CD14-positive monocyte (primary cell): ENCODE measurements at regions not wholly inside any gene's neighbourhood (a gene's known extent, or its start where the extent isn't known, plus 50 kb on each side); places are given as distances from the start of the nearest gene placed in this dataset.

Experiments
- DNase-seq, 3 donors: peaks; one replicate each; pipeline ENCODE4 v3.0.0-alpha.2; 2011 to 2022
- H2AFZ ChIP-seq: 2 replicates; pipeline ENCODE4 v1.6.0; 2012; ENCODE audit warnings: mild to moderate bottlenecking, low read depth, low read length, inconsistent platforms; ENCODE audit not compliant: insufficient read depth, poor library complexity, severe bottlenecking
- H3K27ac ChIP-seq, 2 donors: 1 replicate in 1 of 2; 2 replicates in 1 of 2; pipeline ENCODE4 v1.5.1; 2012 to 2013; ENCODE audit warnings: low read length in 2 of 2, control low read depth in 1 of 2, inconsistent platforms in 1 of 2, low read depth in 1 of 2, mild to moderate bottlenecking in 1 of 2
- H3K27me3 ChIP-seq, 2 donors: one replicate each; pipeline versions ENCODE4 v1.6.0 to v1.6.1; 2011 to 2013; ENCODE audit warnings: low read length in 2 of 2; ENCODE audit not compliant: control insufficient read depth in 2 of 2, insufficient read depth in 2 of 2
- H3K36me3 ChIP-seq, 2 donors: replicated peaks in 1 of 2; 1 replicate in 1 of 2; 2 replicates in 1 of 2; pipeline versions ENCODE4 v1.5.1 to v1.6.1; 2012 to 2013; ENCODE audit warnings: low read length in 2 of 2, control low read depth in 1 of 2, inconsistent platforms in 1 of 2, mild to moderate bottlenecking in 1 of 2; ENCODE audit not compliant: insufficient read depth in 2 of 2, control insufficient read depth in 1 of 2
- H3K4me1 ChIP-seq, 2 donors: 1 replicate in 1 of 2; 2 replicates in 1 of 2; pipeline versions ENCODE4 v1.5.1 to v1.6.1; 2012 to 2013; ENCODE audit warnings: low read length in 2 of 2, control low read depth in 1 of 2, inconsistent platforms in 1 of 2, mild to moderate bottlenecking in 1 of 2, moderate library complexity in 1 of 2; ENCODE audit not compliant: insufficient read depth in 2 of 2, control insufficient read depth in 1 of 2
- H3K4me2 ChIP-seq: replicated peaks from 2 replicates; pipeline ENCODE3; 2012; ENCODE audit warnings: low read length, moderate library complexity, mild to moderate bottlenecking; ENCODE audit not compliant: poor library complexity, severe bottlenecking; ENCODE audit errors: extremely low read depth
- H3K4me3 ChIP-seq, 3 experiments: fragments of 200-600 bp in 1 of 3; sonication (generic) in 1 of 3; replicated peaks in 1 of 3; 1 replicate in 2 of 3; 2 replicates in 1 of 3; pipeline ENCODE4 v1.5.1; 2011 to 2013; ENCODE audit warnings: low read length in 3 of 3, mild to moderate bottlenecking in 3 of 3, control low read depth in 2 of 3, low read depth in 2 of 3, inconsistent platforms in 1 of 3, moderate library complexity in 1 of 3
- H3K79me2 ChIP-seq: 2 replicates; pipeline ENCODE4 v1.6.0; 2012; ENCODE audit warnings: mild to moderate bottlenecking, control low read depth, inconsistent platforms, low read length, moderate library complexity; ENCODE audit not compliant: insufficient read depth
- H3K9ac ChIP-seq: 2 replicates; pipeline ENCODE4 v1.6.0; 2017; ENCODE audit warnings: low read length, mild to moderate bottlenecking; ENCODE audit not compliant: insufficient read depth, poor library complexity, severe bottlenecking
- H3K9me3 ChIP-seq, 2 donors: replicated peaks in 1 of 2; 1 replicate in 1 of 2; 2 replicates in 1 of 2; pipeline versions ENCODE4 v1.5.1 to v1.6.1; 2012 to 2013; ENCODE audit warnings: low read length in 2 of 2, control low read depth in 1 of 2; ENCODE audit not compliant: control insufficient read depth in 1 of 2, insufficient read depth in 1 of 2
- H4K20me1 ChIP-seq: 2 replicates; pipeline ENCODE4 v1.6.0; 2012; ENCODE audit warnings: mild to moderate bottlenecking, low read length, control low read depth, moderate library complexity; ENCODE audit not compliant: insufficient read depth
- H3K27ac Mint-ChIP-seq, 7 donors: one replicate each; pipeline ENCODE4 v1.8.0; 2020; ENCODE audit warnings: mild to moderate bottlenecking in 7 of 7, mixed read lengths in 7 of 7, moderate library complexity in 6 of 7, inconsistent platforms in 2 of 7
- H3K27me3 Mint-ChIP-seq, 3 donors: one replicate each; pipeline ENCODE4 v1.8.0; 2021 to 2022; ENCODE audit warnings: low read depth in 3 of 3, mild to moderate bottlenecking in 3 of 3, mixed read lengths in 3 of 3, moderate library complexity in 3 of 3, inconsistent platforms in 1 of 3
- H3K36me3 Mint-ChIP-seq, 2 donors: one replicate each; pipeline ENCODE4 v1.8.0; 2020; ENCODE audit warnings: mixed read lengths in 2 of 2, inconsistent platforms in 1 of 2, mild to moderate bottlenecking in 1 of 2
- H3K4me1 Mint-ChIP-seq: one replicate; pipeline ENCODE4 v1.8.0; 2020; ENCODE audit warnings: mild to moderate bottlenecking, mixed read lengths
- H3K4me3 Mint-ChIP-seq, 2 donors: one replicate each; pipeline ENCODE4 v1.8.0; 2020; ENCODE audit warnings: mild to moderate bottlenecking in 2 of 2, mixed read lengths in 2 of 2, moderate library complexity in 1 of 2
- H3K9me3 Mint-ChIP-seq, 7 donors: one replicate each; pipeline ENCODE4 v1.8.0; 2020 to 2022; ENCODE audit warnings: mixed read lengths in 7 of 7, mild to moderate bottlenecking in 6 of 7, moderate library complexity in 6 of 7, inconsistent platforms in 2 of 7
- WGBS: methylation state at CpG from one replicate; pipeline ENCODE4 v1.1.5; 2013; ENCODE audit warnings: missing lambda C conversion rate; ENCODE audit not compliant: insufficient coverage; 5-methylcytosine and 5-hydroxymethylcytosine counted together
- intact Hi-C, 2 donors: fragments of 100-400 bp; cut with micrococcal nuclease; formaldehyde crosslinking; loops; one replicate each; pipeline versions ENCODE4 v1.15.0 to v1.15.1; 2023
- TF ChIP-seq, protein P1 (sequence below): fragments of 200-600 bp; IDR thresholded peaks from one replicate; pipeline ENCODE4 v1.8.0; 2022; ENCODE audit warnings: antibody characterized with exemption, mild to moderate bottlenecking

DNA sequence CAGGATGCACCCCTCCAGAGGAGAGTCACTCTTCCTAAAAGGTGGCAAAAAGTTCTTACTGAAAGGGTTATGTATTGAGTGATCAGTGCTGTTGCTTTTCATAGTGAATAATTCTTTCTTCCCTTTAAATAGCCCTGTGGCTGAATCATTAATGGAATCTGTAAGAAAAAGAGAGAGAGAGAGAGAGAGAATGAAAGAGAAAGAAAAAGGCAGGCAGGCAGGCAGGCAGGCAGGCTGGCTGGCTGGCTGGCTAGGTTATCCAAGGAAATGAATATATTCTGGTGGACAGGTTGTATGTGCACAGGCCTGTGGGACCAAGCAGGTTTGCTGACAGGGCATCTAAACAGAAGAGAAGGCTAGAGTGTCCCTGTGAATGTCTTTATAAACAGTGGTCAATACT, 100.5 kb downstream of the DLEU7 start:
- peaks cover 4% of the 10 kb centered on the region for H3K4me1 Mint-ChIP-seq
- H3K4me2 ChIP-seq: no peak overlapping the region
- no peak for DNase-seq
- H3K9ac ChIP-seq: no peak overlapping the region
- peaks cover 0 to 3% of the 10 kb centered on the region in 2 donors for H3K36me3 Mint-ChIP-seq
- no peak overlapping the region for H3K4me3 ChIP-seq
- no peaks in the 10 kb centered on the region for H3K9me3 ChIP-seq
- peaks cover 0 to 9% (median 4%) of the 10 kb centered on the region in 7 donors for H3K9me3 Mint-ChIP-seq
- TF ChIP-seq, protein P1, sequence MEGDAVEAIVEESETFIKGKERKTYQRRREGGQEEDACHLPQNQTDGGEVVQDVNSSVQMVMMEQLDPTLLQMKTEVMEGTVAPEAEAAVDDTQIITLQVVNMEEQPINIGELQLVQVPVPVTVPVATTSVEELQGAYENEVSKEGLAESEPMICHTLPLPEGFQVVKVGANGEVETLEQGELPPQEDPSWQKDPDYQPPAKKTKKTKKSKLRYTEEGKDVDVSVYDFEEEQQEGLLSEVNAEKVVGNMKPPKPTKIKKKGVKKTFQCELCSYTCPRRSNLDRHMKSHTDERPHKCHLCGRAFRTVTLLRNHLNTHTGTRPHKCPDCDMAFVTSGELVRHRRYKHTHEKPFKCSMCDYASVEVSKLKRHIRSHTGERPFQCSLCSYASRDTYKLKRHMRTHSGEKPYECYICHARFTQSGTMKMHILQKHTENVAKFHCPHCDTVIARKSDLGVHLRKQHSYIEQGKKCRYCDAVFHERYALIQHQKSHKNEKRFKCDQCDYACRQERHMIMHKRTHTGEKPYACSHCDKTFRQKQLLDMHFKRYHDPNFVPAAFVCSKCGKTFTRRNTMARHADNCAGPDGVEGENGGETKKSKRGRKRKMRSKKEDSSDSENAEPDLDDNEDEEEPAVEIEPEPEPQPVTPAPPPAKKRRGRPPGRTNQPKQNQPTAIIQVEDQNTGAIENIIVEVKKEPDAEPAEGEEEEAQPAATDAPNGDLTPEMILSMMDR: no peak
- intact Hi-C loops: no loop called here
- no peaks in the 10 kb centered on the region for H4K20me1 ChIP-seq
- H3K27me3 ChIP-seq: no peaks in the 10 kb centered on the region
- H3K36me3 ChIP-seq: no peaks in the 10 kb centered on the region
- H3K79me2 ChIP-seq: no peaks in the 10 kb centered on the region
- no peak overlapping the region for H2AFZ ChIP-seq
- no peaks in the 10 kb centered on the region for H3K4me1 ChIP-seq
- no peak overlapping the region for H3K27ac ChIP-seq
- H3K27ac Mint-ChIP-seq: peak overlapping the region in 1 of 7 donors; percentile 10
- H3K27me3 Mint-ChIP-seq: peaks cover 0 to 2% (median 0%) of the 10 kb centered on the region in 3 donors
- no peak overlapping the region for H3K4me3 Mint-ChIP-seq

DNA sequence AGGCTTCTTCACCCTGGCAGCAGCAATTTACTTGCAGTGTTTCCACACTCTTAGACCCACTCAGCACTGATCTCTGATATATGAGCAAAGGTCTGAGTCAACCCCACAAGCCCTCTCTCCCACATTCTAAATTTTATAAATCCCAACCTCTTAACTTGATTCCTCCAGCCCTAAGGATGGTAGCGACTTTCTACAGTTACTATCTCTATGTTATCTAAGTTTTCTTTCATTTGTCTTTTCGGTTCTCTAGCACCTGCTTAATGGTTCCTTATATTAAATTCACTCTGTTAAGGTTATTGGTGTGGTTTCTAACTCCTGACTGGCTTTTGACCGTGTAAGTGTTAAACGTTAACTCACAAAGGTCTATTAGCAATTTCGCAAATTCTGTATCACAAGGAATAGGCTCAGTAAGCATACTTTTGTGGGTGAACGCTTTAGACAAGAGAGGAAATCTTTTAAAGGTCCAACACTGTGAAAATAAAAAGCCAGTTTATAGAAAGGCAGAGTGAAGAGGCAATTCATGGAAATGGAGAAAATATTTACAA, 99.3 kb downstream of the DLEU7 start:
- no peak for DNase-seq
- Mint-ChIP-seq H3K4me3 (no peak overlapping the region), H3K4me1 (peaks cover 7% of the 10 kb centered on the region), H3K36me3 (peaks cover 0 to 3% of the 10 kb centered on the region in 2 donors), H3K27ac (no peak overlapping the region), H3K27me3 (peaks cover 0 to 2% (median 0%) of the 10 kb centered on the region in 3 donors), H3K9me3 (peaks cover 0 to 9% (median 4%) of the 10 kb centered on the region in 7 donors)
- no peaks in the 10 kb centered on the region for H3K36me3 ChIP-seq
- no peaks in the 10 kb centered on the region for H3K79me2 ChIP-seq
- H3K27ac ChIP-seq: no peak overlapping the region
- H3K27me3 ChIP-seq: no peaks in the 10 kb centered on the region
- H3K4me3 ChIP-seq: no peak overlapping the region
- no peaks in the 10 kb centered on the region for H4K20me1 ChIP-seq
- no peak overlapping the region for H3K4me2 ChIP-seq
- WGBS: 100% methylated on average over 3 of the region's 6 CpGs
- no peak overlapping the region for H2AFZ ChIP-seq
- TF ChIP-seq, protein P1: no peak
- no peak overlapping the region for H3K9ac ChIP-seq
- intact Hi-C loops: no loop called here
- no peaks in the 10 kb centered on the region for H3K4me1 ChIP-seq
- no peaks in the 10 kb centered on the region for H3K9me3 ChIP-seq
